Large intestine (tissue), 3 donors: ENCODE measurements at regions not wholly inside any gene's neighbourhood (a gene's known extent, or its start where the extent isn't known, plus 50 kb on each side); places are given as distances from the start of the nearest gene placed in this dataset.

Experiments
- DNase-seq, 2 donors: peaks; one replicate each; pipeline versions ENCODE4 v3.0.0 to v3.0.0-alpha.2; 2013
- H3K27ac ChIP-seq: one replicate; pipeline ENCODE4 v1.5.1; 2013; ENCODE audit warnings: low read length
- H3K27me3 ChIP-seq: 2 replicates; pipeline ENCODE4 v1.6.1; 2013; ENCODE audit warnings: low read length; ENCODE audit not compliant: control insufficient read depth, insufficient read depth
- H3K36me3 ChIP-seq: 2 replicates; pipeline ENCODE4 v1.6.1; 2013; ENCODE audit warnings: low read length; ENCODE audit not compliant: control insufficient read depth, insufficient read depth
- H3K4me1 ChIP-seq: one replicate; pipeline ENCODE4 v1.6.1; 2013; ENCODE audit warnings: low read length; ENCODE audit not compliant: control insufficient read depth, insufficient read depth
- H3K4me3 ChIP-seq: one replicate; pipeline ENCODE4 v1.5.1; 2013; ENCODE audit warnings: low read length
- H3K9me3 ChIP-seq: one replicate; pipeline ENCODE4 v1.6.1; 2013; ENCODE audit warnings: mild to moderate bottlenecking, low read depth, low read length, moderate library complexity; ENCODE audit not compliant: control insufficient read depth
- WGBS: methylation state at CpG from one replicate; pipeline ENCODE4 v1.1.5; 2013; ENCODE audit warnings: low lambda C conversion rate; ENCODE audit not compliant: insufficient coverage; 5-methylcytosine and 5-hydroxymethylcytosine counted together

DNA sequence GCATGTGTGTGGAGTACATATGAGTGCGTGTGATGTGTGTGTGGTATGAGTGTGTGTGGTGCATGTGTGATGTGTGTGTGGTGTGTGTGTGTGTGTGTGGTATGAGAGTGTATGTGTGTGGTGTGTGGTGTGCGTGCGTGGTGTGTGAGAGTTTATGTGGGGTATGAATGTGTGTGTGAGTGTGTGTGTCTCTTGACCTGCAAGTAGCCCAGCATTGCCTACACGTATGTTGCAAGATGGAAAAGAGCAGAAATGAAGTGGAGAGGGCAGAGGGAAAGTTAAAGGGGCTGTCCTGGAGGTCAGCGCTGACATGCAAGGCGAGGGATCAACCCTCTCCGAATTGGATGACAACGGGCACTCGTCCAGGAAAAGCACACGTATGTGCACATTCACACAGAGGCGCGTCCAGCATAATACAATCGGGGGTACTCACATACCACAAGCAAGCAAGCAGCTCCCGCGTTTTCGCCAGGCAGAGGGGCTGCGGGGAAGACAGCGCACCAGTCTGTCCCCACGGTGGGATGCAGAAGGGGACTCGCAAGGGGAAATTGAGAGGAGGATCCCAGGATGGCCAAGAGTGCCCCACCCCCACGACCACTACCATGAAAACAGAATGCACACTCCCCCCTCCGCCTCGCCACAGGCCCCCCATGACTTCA is 174.5 kb upstream of the AFDN start:
- H3K4me3 ChIP-seq, result no peak overlapping the region
- peaks cover 2% of the 10 kb centered on the region for H3K9me3 ChIP-seq
- H3K27ac ChIP-seq, result no peak overlapping the region
- H3K4me1 ChIP-seq, result peaks cover 10% of the 10 kb centered on the region
- H3K36me3 ChIP-seq, result no peaks in the 10 kb centered on the region
- H3K27me3 ChIP-seq, result no peaks in the 10 kb centered on the region
- no CpG with 5 or more reads among the region's 23 CpGs for WGBS
- DNase-seq, result no peak

DNA sequence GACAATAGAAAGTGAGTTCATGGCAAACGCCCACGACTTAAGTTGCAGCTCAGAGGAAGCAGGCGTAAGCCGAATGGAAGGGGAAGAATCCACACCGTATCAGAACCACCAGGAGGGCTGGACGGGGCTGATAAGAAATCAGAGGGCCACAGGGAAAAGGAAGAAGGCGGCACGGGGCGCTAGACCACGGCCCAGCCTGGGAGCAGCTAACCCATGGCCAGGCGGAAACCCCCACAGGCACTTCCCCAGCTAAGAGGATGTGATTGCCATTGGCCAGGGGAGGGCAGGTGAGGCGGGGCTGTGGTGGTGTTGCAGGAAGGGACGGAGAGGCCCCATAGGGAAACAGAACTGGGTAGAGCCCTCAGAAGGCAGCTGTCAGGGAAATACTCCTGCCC is 174.0 kb upstream of the AFDN start:
- H3K36me3 ChIP-seq, result no peaks in the 10 kb centered on the region
- no peak overlapping the region for H3K4me3 ChIP-seq
- no peaks in the 10 kb centered on the region for H3K27me3 ChIP-seq
- no peak overlapping the region for H3K27ac ChIP-seq
- DNase-seq, result no peak
- peaks cover 10% of the 10 kb centered on the region for H3K4me1 ChIP-seq
- H3K9me3 ChIP-seq, result peaks cover 2% of the 10 kb centered on the region
- WGBS, result no CpG with 5 or more reads among the region's 13 CpGs

DNA sequence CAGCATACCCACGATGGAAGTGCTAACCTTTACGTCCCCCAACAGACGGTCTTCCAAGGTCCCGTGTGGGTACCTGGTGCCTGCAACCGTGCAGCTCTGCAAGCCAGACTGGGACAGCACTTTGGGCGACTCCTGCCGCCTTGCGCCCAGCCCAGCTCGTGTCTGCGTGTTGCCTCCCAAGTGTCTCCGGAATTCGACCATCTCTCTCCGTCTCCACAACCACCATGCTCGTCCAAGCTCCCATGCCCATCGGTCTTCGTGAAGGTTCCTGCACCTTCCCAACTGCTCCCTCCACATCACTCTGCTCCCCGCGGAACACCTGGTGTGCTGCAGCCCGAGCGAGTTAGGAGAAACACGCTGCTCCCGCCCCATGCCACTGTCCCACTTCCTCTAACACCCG is 173.2 kb upstream of the AFDN start:
- Histone ChIP-seq H3K9me3 (peaks cover 2% of the 10 kb centered on the region), H3K4me3 (no peak overlapping the region), H3K27ac (no peak overlapping the region), H3K4me1 (peaks cover 4% of the 10 kb centered on the region), H3K27me3 (no peaks in the 10 kb centered on the region), H3K36me3 (no peaks in the 10 kb centered on the region)
- no peak for DNase-seq
- WGBS, result 97% methylated on average over 6 of the region's 23 CpGs

DNA sequence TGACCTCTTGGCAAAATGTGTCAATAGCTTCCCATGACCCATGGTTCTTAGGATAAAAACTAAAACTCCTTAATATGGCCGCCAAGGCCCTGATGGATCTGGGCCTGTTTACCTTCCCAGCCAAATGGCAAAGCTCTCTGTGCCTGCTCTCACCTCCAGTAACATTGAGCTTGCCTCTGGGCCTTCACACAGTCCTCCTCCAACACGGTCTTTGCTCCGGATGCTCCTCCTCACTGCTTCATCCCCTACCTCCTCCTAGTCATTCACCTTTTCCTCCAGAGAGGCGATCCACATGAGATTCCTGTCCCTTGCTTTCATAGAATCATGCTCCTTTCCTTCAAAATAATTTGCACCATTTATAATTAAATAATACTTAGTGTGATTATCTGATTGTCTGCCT is 172.3 kb upstream of the AFDN start:
- H3K27ac ChIP-seq, result no peak overlapping the region
- WGBS, result 73% methylated on average over 2 of the region's 4 CpGs
- no peaks in the 10 kb centered on the region for H3K27me3 ChIP-seq
- H3K4me1 ChIP-seq, result no peaks in the 10 kb centered on the region
- no peak for DNase-seq
- H3K4me3 ChIP-seq, result no peak overlapping the region
- H3K9me3 ChIP-seq, result peaks cover 2% of the 10 kb centered on the region
- no peaks in the 10 kb centered on the region for H3K36me3 ChIP-seq

DNA sequence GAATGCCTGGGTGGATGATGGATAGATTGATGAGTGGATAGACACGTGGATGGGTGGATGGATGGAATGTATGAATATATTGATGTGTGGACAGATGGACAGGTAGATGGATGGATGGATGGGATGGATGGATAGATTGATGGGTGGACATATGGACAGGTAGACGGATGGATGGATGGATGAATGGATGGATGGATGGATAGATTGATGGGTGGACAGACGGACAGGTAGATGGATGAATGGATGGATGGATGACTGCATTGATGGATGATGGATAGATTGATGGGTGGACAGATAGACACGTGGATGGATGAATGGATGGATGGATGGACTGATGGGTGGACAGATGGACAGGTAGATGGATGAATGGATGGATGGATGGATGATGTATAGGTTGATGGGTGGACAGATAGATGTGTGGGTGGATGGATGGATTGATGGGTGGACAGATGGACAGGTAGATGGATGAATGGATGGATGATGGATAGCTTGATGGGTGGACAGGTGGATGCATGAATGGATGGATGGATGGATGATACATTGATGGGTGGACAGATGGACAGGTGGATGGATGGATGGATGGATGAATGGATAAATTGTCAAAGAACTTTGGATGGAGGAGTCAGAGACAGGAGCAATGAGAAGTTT is 171.4 kb upstream of the AFDN start:
- 76% methylated on average over 3 of the region's 4 CpGs for WGBS
- no peak for DNase-seq
- H3K4me1 ChIP-seq, result no peaks in the 10 kb centered on the region

DNA sequence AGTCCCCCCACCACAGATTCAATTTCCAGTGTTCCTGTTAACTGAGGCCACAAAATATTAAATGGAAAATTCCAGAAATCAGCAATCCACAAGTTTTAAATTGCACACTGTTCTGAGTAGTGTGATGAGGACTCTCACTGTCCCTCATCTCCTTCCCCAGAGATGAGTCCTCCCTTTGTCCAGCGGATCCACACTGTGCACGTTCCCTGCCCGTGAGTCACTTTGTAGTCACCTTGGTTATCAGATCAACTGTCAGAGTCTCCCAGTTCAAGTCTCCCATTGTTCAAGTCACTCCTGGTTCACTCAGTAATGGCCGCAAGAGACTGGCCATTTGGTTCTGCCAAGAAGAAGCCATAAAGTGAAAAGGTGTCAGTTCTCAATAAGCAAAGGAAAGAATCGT is 168.6 kb upstream of the AFDN start:
- Histone ChIP-seq H3K9me3 (no peaks in the 10 kb centered on the region), H3K27ac (no peak overlapping the region), H3K4me1 (peaks cover 7% of the 10 kb centered on the region), H3K4me3 (no peak overlapping the region), H3K36me3 (no peaks in the 10 kb centered on the region), H3K27me3 (no peaks in the 10 kb centered on the region)
- DNase-seq, result no peak
- no CpG with 5 or more reads among the region's 5 CpGs for WGBS

More for the DNA sequence above, 171.4 kb upstream of the AFDN start:
- Histone ChIP-seq H3K9me3 (peaks cover 2% of the 10 kb centered on the region), H3K4me3 (no peak overlapping the region), H3K36me3 (no peaks in the 10 kb centered on the region), H3K27me3 (no peaks in the 10 kb centered on the region), H3K27ac (no peak overlapping the region)

DNA sequence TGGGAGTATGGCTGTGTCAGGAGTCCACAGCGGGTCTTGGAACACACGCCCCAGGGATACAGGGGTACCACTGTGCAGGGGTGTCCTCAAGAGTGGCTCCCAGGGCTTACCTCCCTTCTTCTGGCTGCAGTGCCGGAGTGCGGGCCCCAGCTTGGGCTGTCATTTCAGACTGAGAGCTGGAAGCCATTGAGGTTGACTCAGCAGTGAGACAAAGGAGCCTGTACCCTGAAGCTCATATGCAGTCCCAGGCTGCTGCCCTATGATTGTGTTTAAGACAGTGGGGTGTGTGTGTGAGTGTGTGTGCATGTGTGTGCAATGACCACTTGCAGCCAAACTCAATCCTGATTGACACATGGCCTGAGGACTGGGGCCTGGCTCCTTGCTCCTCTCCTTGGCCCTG is 167.7 kb upstream of the AFDN start:
- H3K27me3 ChIP-seq, result no peaks in the 10 kb centered on the region
- H3K36me3 ChIP-seq, result no peaks in the 10 kb centered on the region
- H3K27ac ChIP-seq, result no peak overlapping the region
- WGBS, result no CpG with 5 or more reads among the region's 4 CpGs
- DNase-seq, result no peak
- no peaks in the 10 kb centered on the region for H3K9me3 ChIP-seq
- H3K4me3 ChIP-seq, result no peak overlapping the region
- H3K4me1 ChIP-seq, result peaks cover 7% of the 10 kb centered on the region

DNA sequence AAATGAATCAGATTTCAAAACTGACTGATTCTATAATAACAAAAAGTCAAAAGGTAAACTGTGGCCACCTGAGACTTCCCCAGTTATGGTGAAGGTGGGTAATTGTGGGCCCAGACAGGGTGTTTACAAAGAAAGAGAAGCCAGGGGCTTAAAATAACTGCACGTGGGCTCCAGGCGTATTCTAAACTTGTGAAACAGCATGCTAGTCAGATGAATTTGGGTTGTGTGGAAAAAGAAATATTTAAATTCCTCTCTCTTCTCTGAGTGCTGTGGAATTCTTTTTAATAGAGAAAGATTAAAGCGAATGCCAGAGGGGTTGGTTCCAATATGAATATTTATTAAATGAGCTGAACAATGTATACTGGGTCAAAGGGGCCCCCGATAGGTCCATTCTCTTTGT is 166.3 kb upstream of the AFDN start:
- WGBS, result 100% methylated on average over 1 of the region's 4 CpGs
- DNase-seq, result no peak
- H3K36me3 ChIP-seq, result no peaks in the 10 kb centered on the region
- H3K27me3 ChIP-seq, result no peaks in the 10 kb centered on the region
- peaks cover 7% of the 10 kb centered on the region for H3K4me1 ChIP-seq
- no peaks in the 10 kb centered on the region for H3K9me3 ChIP-seq
- no peak overlapping the region for H3K4me3 ChIP-seq
- no peak overlapping the region for H3K27ac ChIP-seq

DNA sequence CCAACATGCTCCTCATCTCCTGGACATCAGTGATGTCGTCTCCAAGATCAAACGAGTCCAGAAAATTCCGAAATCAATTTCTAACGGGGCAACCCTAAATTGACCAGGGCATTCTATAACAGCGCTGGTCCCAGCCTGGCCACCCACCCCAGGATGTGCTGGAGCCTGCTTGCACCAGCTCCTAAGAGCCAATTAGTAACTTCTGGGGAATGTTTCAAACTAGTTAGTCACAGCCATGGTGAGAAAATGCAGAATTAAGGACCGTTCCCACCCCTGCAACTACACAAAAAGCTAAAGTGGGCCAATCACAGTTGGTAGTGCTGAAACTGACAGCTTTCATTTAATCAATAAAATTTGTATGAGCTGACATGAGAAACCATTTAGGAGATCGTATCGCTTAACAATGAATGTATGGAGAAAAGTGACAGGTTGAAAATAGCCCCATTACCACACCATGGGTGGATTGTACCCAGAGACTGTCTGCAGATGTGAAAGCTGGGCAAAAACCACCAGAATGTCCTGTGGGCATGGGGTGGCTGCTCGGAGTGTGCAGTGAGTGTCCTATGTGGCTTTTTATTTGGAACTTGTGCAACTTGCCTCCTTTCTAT is 165.7 kb upstream of the AFDN start:
- no peaks in the 10 kb centered on the region for H3K27me3 ChIP-seq
- H3K4me1 ChIP-seq, result peaks cover 7% of the 10 kb centered on the region
- no peaks in the 10 kb centered on the region for H3K9me3 ChIP-seq
- H3K4me3 ChIP-seq, result no peak overlapping the region
- no peaks in the 10 kb centered on the region for H3K36me3 ChIP-seq
- no peak for DNase-seq
- H3K27ac ChIP-seq, result no peak overlapping the region
- WGBS, result no CpG with 5 or more reads among the region's 9 CpGs

DNA sequence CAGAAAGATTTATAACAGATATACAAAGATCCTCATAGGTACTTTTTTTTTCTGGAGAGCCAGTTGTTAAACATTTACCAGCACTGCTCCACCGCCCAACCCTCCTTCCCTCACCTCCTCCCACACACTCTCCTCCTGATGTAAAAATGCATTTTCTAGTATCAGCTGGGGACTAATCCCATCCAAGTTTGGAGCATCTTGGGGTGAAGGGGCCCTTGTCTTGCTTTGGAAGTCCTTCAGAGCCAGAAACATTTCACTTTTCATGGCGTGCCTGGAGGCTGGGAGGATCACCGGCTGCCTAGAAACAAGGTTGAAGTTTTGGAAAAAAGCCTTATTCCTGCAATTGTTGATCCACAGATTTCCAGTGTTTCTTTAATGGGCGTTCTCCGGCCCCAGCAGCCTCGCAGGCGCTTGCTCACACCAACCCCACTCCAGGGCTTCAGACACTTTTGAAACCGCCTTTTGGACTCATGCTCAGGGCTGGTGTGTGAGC is 165.1 kb upstream of the AFDN start:
- peaks cover 7% of the 10 kb centered on the region for H3K4me1 ChIP-seq
- no peaks in the 10 kb centered on the region for H3K27me3 ChIP-seq
- no CpG with 5 or more reads among the region's 8 CpGs for WGBS
- H3K36me3 ChIP-seq, result no peaks in the 10 kb centered on the region
- peak in 1 of 2 donors; percentile 60 for DNase-seq
- no peak overlapping the region for H3K4me3 ChIP-seq
- no peak overlapping the region for H3K27ac ChIP-seq
- no peaks in the 10 kb centered on the region for H3K9me3 ChIP-seq
